ENCODE measurements at regions not wholly inside any gene's neighbourhood (a gene's known extent, or its start where the extent isn't known, plus 50 kb on each side); places are given as distances from the start of the nearest gene placed in this dataset.

- no peaks in the 10 kb centered on the region for H3K79me2 ChIP-seq (ENCODE audit: control insufficient read depth, insufficient read depth, low read length)
- no peak overlapping the region for H2AFZ ChIP-seq (ENCODE audit: low read depth, low read length)
- no peak overlapping the region for H3K4me3 ChIP-seq (replicated peaks in 1 of 3; ENCODE audit: insufficient read depth in 1 of 3, low read depth in 1 of 3, low read length in 3 of 3)
- H3K4me2 ChIP-seq (ENCODE audit: insufficient read depth, low read length): no peak overlapping the region
- H3K36me3 ChIP-seq (ENCODE audit: control insufficient read depth in 2 of 2, extremely low read depth in 1 of 2, insufficient read depth in 2 of 2, low read length in 2 of 2): no peaks in the 10 kb centered on the region
- H4K20me1 ChIP-seq (replicated peaks; ENCODE audit: control insufficient read depth, extremely low read depth, insufficient read depth, low read length): no peaks in the 10 kb centered on the region
- no peaks in the 10 kb centered on the region for H3K4me1 ChIP-seq (ENCODE audit: control insufficient read depth, extremely low read depth, insufficient read depth, low read length)
- no peak overlapping the region for H3K27ac ChIP-seq (ENCODE audit: insufficient read depth, low read depth, low read length)
- TF ChIP-seq POLR2A (IDR thresholded peaks at IDR 0.05; ENCODE audit: low read depth, low read length): no peak
- TF ChIP-seq MYC (IDR thresholded peaks at IDR 0.05; ENCODE audit: low read depth, low read length): no peak
- TF ChIP-seq CTCF (IDR thresholded peaks at IDR 0.05; ENCODE audit: extremely low read depth in 1 of 2, insufficient read depth in 1 of 2, low read depth in 1 of 2, low read length in 2 of 2): no peak
- TF ChIP-seq POLR2AphosphoS5 (IDR thresholded peaks at IDR 0.05; ENCODE audit: insufficient read depth, low read depth, low read length): no peak
- TF ChIP-seq FOS (IDR thresholded peaks at IDR 0.05; ENCODE audit: borderline replicate concordance, insufficient read depth, low read length): no peak
- no peak for TF ChIP-seq MAX (IDR thresholded peaks at IDR 0.05; ENCODE audit: insufficient read depth, insufficient read length)
- TF ChIP-seq GATA2 (IDR thresholded peaks at IDR 0.05; ENCODE audit: insufficient read depth, insufficient read length, low read depth, low read length): no peak
- no peak for TF ChIP-seq JUN (IDR thresholded peaks at IDR 0.05; ENCODE audit: borderline replicate concordance, insufficient read depth, insufficient read length, low read depth)
- H3K9me3 ChIP-seq (replicated peaks; ENCODE audit: control insufficient read depth, insufficient read depth, low read length): no peaks in the 10 kb centered on the region
- DNase-seq (ENCODE audit: low read depth, low spot score) (no peak), FAIRE-seq (no peak)
- POLR2A ChIA-PET: no interaction called here
- dilution Hi-C loops (cut with MboI; ENCODE audit: extremely low pct_ligation_motif_present, low sequenced_read_pairs) (no loop called here), intact Hi-C loops (cut with micrococcal nuclease) (no loop called here)
- H3K9me1 ChIP-seq (replicated peaks; ENCODE audit: control insufficient read depth, extremely low read depth, insufficient read depth, low read length): no peaks in the 10 kb centered on the region
- peaks cover 0 to 10% of the 10 kb centered on the region in 2 experiments for H3K27me3 ChIP-seq (ENCODE audit: control insufficient read depth in 2 of 2, insufficient read depth in 2 of 2, low read length in 2 of 2)
- no peak overlapping the region for H3K9ac ChIP-seq (replicated peaks; ENCODE audit: extremely low read depth, insufficient read depth, low read length)
- CTCF ChIA-PET: no interaction called here
- BruUV-seq (replicated peaks): no TSS peak
Observed at GRCh38 chr6:84356907-84357306, 129.5 kb upstream of the CEP162 start.
